HL-60 (cell line): ENCODE measurements at regions not wholly inside any gene's neighbourhood (a gene's known extent, or its start where the extent isn't known, plus 50 kb on each side); places are given as distances from the start of the nearest gene placed in this dataset.

Experiments
- DNase-seq, 2 experiments: peaks; one replicate each; pipeline ENCODE4 v3.0.0-alpha.2; 2010 to 2020; ENCODE audit warnings: low read depth in 1 of 2, low spot score in 1 of 2
- H3K27ac ChIP-seq: fragments of 250-450 bp; sonication (Bioruptor Pico); replicated peaks from 2 replicates; pipeline ENCODE4 v1.5.1; 2020; ENCODE audit warnings: mild to moderate bottlenecking, moderate library complexity
- H3K27me3 ChIP-seq: fragments of 250-450 bp; sonication (Bioruptor Pico); 2 replicates; pipeline ENCODE4 v1.5.1; 2021; ENCODE audit warnings: mild to moderate bottlenecking, moderate library complexity; ENCODE audit not compliant: insufficient read depth, poor library complexity, severe bottlenecking
- H3K4me3 ChIP-seq: replicated peaks from 2 replicates; pipeline ENCODE4 v1.5.1; 2011; ENCODE audit warnings: mild to moderate bottlenecking, control low read depth, low read length; ENCODE audit not compliant: insufficient read depth
- GABPA ChIP-seq: IDR thresholded peaks from 2 replicates; pipeline ENCODE4 v1.6.1; 2012; ENCODE audit warnings: low read depth
- POLR2AphosphoS5 ChIP-seq: IDR thresholded peaks from 2 replicates; pipeline ENCODE4 v1.6.1; 2012; ENCODE audit warnings: low read depth
- SPI1 ChIP-seq: IDR thresholded peaks from 2 replicates; pipeline ENCODE4 v1.6.1; 2012; ENCODE audit warnings: low read depth, mild to moderate bottlenecking, borderline replicate concordance
- TF ChIP-seq, protein P1 (sequence below): IDR thresholded peaks from one replicate; pipeline ENCODE4 v1.5.1; 2011; ENCODE audit warnings: low read length, control low read depth, inconsistent platforms; ENCODE audit not compliant: insufficient read depth
- TF ChIP-seq, protein P2 (sequence below): IDR thresholded peaks from 2 replicates; pipeline ENCODE4 v1.6.1; 2012; ENCODE audit warnings: low read depth; ENCODE audit not compliant: insufficient replicate concordance

DNA sequence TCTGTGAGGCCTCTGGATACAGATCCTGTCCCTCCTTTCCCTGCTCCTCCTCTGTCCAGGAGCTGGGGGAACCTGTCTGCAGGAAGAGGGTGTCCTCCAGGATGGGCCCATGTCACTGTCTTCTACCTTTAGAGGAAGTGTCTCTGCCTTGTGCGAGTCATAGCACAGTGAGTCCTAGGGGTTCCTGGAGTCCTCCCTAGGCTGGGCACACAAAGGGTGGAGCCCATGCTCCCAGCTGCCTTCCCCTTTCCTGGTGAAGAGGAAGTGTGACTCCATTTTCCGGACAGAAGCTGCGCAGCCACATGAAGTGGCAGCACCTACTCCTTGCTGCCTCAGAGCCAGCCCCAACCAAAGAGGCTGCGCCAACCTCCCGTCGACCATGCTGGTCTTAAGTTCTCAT, 112.2 kb downstream of the CTTN start:
- TF ChIP-seq, protein P1, sequence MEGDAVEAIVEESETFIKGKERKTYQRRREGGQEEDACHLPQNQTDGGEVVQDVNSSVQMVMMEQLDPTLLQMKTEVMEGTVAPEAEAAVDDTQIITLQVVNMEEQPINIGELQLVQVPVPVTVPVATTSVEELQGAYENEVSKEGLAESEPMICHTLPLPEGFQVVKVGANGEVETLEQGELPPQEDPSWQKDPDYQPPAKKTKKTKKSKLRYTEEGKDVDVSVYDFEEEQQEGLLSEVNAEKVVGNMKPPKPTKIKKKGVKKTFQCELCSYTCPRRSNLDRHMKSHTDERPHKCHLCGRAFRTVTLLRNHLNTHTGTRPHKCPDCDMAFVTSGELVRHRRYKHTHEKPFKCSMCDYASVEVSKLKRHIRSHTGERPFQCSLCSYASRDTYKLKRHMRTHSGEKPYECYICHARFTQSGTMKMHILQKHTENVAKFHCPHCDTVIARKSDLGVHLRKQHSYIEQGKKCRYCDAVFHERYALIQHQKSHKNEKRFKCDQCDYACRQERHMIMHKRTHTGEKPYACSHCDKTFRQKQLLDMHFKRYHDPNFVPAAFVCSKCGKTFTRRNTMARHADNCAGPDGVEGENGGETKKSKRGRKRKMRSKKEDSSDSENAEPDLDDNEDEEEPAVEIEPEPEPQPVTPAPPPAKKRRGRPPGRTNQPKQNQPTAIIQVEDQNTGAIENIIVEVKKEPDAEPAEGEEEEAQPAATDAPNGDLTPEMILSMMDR: no peak
- TF ChIP-seq GABPA (no peak), POLR2AphosphoS5 (no peak), SPI1 (no peak)
- TF ChIP-seq, protein P2, sequence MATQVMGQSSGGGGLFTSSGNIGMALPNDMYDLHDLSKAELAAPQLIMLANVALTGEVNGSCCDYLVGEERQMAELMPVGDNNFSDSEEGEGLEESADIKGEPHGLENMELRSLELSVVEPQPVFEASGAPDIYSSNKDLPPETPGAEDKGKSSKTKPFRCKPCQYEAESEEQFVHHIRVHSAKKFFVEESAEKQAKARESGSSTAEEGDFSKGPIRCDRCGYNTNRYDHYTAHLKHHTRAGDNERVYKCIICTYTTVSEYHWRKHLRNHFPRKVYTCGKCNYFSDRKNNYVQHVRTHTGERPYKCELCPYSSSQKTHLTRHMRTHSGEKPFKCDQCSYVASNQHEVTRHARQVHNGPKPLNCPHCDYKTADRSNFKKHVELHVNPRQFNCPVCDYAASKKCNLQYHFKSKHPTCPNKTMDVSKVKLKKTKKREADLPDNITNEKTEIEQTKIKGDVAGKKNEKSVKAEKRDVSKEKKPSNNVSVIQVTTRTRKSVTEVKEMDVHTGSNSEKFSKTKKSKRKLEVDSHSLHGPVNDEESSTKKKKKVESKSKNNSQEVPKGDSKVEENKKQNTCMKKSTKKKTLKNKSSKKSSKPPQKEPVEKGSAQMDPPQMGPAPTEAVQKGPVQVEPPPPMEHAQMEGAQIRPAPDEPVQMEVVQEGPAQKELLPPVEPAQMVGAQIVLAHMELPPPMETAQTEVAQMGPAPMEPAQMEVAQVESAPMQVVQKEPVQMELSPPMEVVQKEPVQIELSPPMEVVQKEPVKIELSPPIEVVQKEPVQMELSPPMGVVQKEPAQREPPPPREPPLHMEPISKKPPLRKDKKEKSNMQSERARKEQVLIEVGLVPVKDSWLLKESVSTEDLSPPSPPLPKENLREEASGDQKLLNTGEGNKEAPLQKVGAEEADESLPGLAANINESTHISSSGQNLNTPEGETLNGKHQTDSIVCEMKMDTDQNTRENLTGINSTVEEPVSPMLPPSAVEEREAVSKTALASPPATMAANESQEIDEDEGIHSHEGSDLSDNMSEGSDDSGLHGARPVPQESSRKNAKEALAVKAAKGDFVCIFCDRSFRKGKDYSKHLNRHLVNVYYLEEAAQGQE: no peak
- Histone ChIP-seq H3K4me3 (no peak overlapping the region), H3K27me3 (no peaks in the 10 kb centered on the region), H3K27ac (no peak overlapping the region)
- no peak for DNase-seq

DNA sequence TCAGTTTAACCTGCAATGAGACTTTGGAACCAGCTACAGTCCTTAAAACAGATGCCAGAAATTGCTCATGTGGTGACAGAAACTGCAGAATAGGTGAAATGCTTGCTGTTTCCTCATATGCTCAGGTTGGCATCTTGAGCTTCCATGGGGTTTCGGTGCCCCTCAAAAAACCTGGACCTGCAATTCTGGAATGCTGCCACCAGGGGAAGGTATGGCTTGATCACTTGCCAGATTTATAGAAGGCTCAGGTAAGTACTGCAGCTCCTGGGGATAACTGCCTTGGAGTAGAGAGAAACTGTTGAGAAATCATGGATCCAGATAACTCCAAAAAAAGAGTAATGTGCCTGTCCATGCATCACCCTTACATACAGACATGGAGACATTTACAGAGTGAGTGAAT, 113.0 kb downstream of the CTTN start:
- no peaks in the 10 kb centered on the region for H3K27me3 ChIP-seq
- TF ChIP-seq, protein P2: no peak
- TF ChIP-seq, protein P1: no peak
- TF ChIP-seq SPI1 (no peak), GABPA (no peak), POLR2AphosphoS5 (no peak)
- DNase-seq: no peak

DNA sequence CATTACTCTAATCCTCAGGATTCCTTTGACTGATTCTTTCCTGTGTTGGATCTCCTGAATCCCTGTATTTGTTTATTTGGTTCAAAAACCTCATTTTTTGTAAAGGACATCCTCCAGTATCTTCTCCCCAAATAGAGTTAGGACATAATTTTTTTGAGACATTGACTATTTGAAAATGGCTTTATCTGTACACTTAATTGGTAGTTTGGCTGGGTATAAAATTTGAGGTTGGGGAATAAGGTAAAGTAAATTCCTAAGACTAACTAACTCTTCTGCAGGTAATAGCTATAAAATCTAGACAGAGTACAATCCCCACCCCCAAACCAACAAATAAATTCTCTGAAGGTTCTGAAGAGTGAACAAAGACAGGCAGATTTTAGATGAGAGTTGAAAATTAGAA, 114.4 kb downstream of the CTTN start:
- Histone ChIP-seq H3K27ac (no peak overlapping the region), H3K27me3 (no peaks in the 10 kb centered on the region), H3K4me3 (no peak overlapping the region)
- DNase-seq: no peak
- no peak for TF ChIP-seq POLR2AphosphoS5
- TF ChIP-seq GABPA: no peak
- TF ChIP-seq, protein P2: no peak
- no peak for TF ChIP-seq SPI1
- TF ChIP-seq, protein P1: no peak

More for the DNA sequence above, 113.0 kb downstream of the CTTN start:
- Histone ChIP-seq H3K27ac (no peak overlapping the region), H3K4me3 (no peak overlapping the region)
